HepG2 (cell line): ENCODE measurements at regions not wholly inside any gene's neighbourhood (a gene's known extent, or its start where the extent isn't known, plus 50 kb on each side); places are given as distances from the start of the nearest gene placed in this dataset.

Experiments
- ASH2L ChIP-seq: fragments of 300-600, 200-600 bp; sonication (generic); IDR thresholded peaks from 2 replicates; pipeline ENCODE4 v1.7.0; 2017; ENCODE audit warnings: low read depth, mild to moderate bottlenecking, moderate library complexity, mixed read lengths, low read length; ENCODE audit not compliant: insufficient read length
- CENPT ChIP-seq: sonication (generic); formaldehyde crosslinking; IDR thresholded peaks from 2 replicates; pipeline ENCODE4 v1.8.0; 2022; ENCODE audit warnings: low read depth, mild to moderate bottlenecking, moderate library complexity, missing genetic modification reagents
- CREB3 ChIP-seq: sonication (generic); formaldehyde crosslinking; IDR thresholded peaks from 2 replicates; pipeline ENCODE4 v1.5.0; 2020; ENCODE audit warnings: missing genetic modification reagents
- E2F5 ChIP-seq: sonication (generic); formaldehyde crosslinking; conservative IDR thresholded peaks from 2 replicates; pipeline ENCODE4 v1.4.0; 2020; ENCODE audit warnings: missing genetic modification reagents
- FOXO1 ChIP-seq: sonication (generic); formaldehyde crosslinking; IDR thresholded peaks from 2 replicates; pipeline ENCODE4 v1.4.0; 2020; ENCODE audit warnings: missing genetic modification reagents
- HNRNPL ChIP-seq: fragments of 200-400 bp; formaldehyde crosslinking; IDR thresholded peaks from 2 replicates; pipeline ENCODE4 v1.6.1; 2017; ENCODE audit warnings: mild to moderate bottlenecking, low read depth, low read length
- JUN ChIP-seq: sonication (generic); formaldehyde crosslinking; IDR thresholded peaks from 2 replicates; pipeline ENCODE4 v1.4.0; 2020; ENCODE audit warnings: mild to moderate bottlenecking, missing genetic modification reagents
- JUND ChIP-seq: sonication (generic); formaldehyde crosslinking; IDR thresholded peaks from 2 replicates; pipeline ENCODE4 v1.8.0; 2022; ENCODE audit warnings: mild to moderate bottlenecking, missing genetic modification reagents
- RBFOX2 ChIP-seq: fragments of 200-400 bp; formaldehyde crosslinking; IDR thresholded peaks from 2 replicates; pipeline ENCODE4 v1.6.1; 2017; ENCODE audit warnings: low read depth, mild to moderate bottlenecking, low read length
- RORA ChIP-seq: sonication (generic); formaldehyde crosslinking; IDR thresholded peaks from 2 replicates; pipeline ENCODE4 v1.5.0; 2020; ENCODE audit warnings: mild to moderate bottlenecking, missing genetic modification reagents, moderate library complexity
- SIN3B ChIP-seq: fragments of 150-350 bp; IDR thresholded peaks from 2 replicates; pipeline ENCODE4 v1.6.1; 2014; ENCODE audit warnings: low read length
- U2AF1 ChIP-seq: fragments of 200-400 bp; formaldehyde crosslinking; optimal IDR thresholded peaks from 2 replicates; pipeline ENCODE3; 2017; ENCODE audit warnings: mild to moderate bottlenecking, low read depth, low read length
- ZBTB20 ChIP-seq: sonication (generic); formaldehyde crosslinking; IDR thresholded peaks from 2 replicates; pipeline ENCODE4 v1.8.1; 2023; ENCODE audit warnings: missing genetic modification reagents, low read depth, mild to moderate bottlenecking, borderline replicate concordance
- ZNF264 ChIP-seq: sonication (generic); formaldehyde crosslinking; IDR thresholded peaks from 2 replicates; pipeline ENCODE4 v1.4.0; 2020; ENCODE audit warnings: missing genetic modification reagents
- ZNF317 ChIP-seq: sonication (generic); formaldehyde crosslinking; IDR thresholded peaks from 2 replicates; pipeline ENCODE4 v1.5.0; 2020; ENCODE audit warnings: mild to moderate bottlenecking, missing genetic modification reagents
- ZNF552 ChIP-seq: sonication (generic); formaldehyde crosslinking; IDR thresholded peaks from 2 replicates; pipeline ENCODE4 v1.9.0; 2022; ENCODE audit warnings: missing genetic modification reagents, mild to moderate bottlenecking, borderline replicate concordance
- ZSCAN29 ChIP-seq: sonication (generic); formaldehyde crosslinking; conservative IDR thresholded peaks from 2 replicates; pipeline ENCODE4 v1.4.0; 2020; ENCODE audit warnings: mild to moderate bottlenecking, missing genetic modification reagents
- TF ChIP-seq, protein P1 (sequence below): sonication (generic); formaldehyde crosslinking; IDR thresholded peaks from 2 replicates; pipeline ENCODE4 v1.5.1; 2020; ENCODE audit warnings: mild to moderate bottlenecking, missing genetic modification reagents
- TF ChIP-seq, protein P2 (sequence below): sonication (generic); formaldehyde crosslinking; conservative IDR thresholded peaks from 2 replicates; pipeline ENCODE4 v1.4.0; 2020; ENCODE audit warnings: missing genetic modification reagents
- TF ChIP-seq, protein P3 (sequence below): sonication (generic); formaldehyde crosslinking; IDR thresholded peaks from 2 replicates; pipeline ENCODE4 v1.4.0; 2020; ENCODE audit warnings: missing genetic modification reagents, low read depth, mild to moderate bottlenecking, borderline replicate concordance

GRCh38 chr17:13437966-13438779, 163.6 kb downstream of the HS3ST3A1 start (continued):
- TF ChIP-seq, protein P1, sequence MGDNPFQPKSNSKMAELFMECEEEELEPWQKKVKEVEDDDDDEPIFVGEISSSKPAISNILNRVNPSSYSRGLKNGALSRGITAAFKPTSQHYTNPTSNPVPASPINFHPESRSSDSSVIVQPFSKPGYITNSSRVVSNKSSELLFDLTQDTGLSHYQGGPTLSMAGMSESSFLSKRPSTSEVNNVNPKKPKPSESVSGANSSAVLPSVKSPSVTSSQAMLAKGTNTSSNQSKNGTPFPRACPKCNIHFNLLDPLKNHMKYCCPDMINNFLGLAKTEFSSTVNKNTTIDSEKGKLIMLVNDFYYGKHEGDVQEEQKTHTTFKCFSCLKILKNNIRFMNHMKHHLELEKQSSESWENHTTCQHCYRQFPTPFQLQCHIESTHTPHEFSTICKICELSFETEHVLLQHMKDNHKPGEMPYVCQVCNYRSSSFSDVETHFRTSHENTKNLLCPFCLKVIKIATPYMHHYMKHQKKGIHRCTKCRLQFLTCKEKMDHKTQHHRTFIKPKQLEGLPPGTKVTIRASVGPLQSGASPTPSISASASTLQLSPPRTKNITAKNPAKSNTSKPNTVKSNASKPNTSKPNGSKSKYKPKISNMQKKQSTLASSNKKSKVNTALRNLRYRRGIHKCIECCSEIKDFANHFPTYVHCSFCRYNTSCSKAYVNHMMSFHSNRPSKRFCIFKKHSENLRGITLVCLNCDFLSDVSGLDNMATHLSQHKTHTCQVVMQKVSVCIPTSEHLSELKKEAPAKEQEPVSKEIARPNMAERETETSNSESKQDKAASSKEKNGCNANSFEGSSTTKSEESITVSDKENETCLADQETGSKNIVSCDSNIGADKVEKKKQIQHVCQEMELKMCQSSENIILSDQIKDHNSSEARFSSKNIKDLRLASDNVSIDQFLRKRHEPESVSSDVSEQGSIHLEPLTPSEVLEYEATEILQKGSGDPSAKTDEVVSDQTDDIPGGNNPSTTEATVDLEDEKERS (CRISPR knock-in tag): peak; percentile 80; the same call in 1 of the 2 replicates
- TF ChIP-seq CREB3 (CRISPR knock-in tag) (no peak), ZBTB20 (CRISPR knock-in tag) (0 out of 2 replicates have a peak, but pooled peaks have one; percentile 69), RBFOX2 (peak; percentile 20; the same call in 1 of the 2 replicates), U2AF1 (no peak), ZNF264 (CRISPR knock-in tag) (no peak), ZNF317 (CRISPR knock-in tag) (no peak), CENPT (CRISPR knock-in tag) (no peak), SIN3B (no peak), ZSCAN29 (CRISPR knock-in tag) (peak; percentile 75; the same call in 1 of the 2 replicates), HNRNPL (no peak), RORA (CRISPR knock-in tag) (no peak), E2F5 (no peak), FOXO1 (peak; percentile 76), JUND (CRISPR knock-in tag) (peak; percentile 57; the same call in 1 of the 2 replicates), ZNF552 (CRISPR knock-in tag) (no peak), JUN (peak; percentile 93), ASH2L (peak; percentile 80)
- TF ChIP-seq, protein P2, sequence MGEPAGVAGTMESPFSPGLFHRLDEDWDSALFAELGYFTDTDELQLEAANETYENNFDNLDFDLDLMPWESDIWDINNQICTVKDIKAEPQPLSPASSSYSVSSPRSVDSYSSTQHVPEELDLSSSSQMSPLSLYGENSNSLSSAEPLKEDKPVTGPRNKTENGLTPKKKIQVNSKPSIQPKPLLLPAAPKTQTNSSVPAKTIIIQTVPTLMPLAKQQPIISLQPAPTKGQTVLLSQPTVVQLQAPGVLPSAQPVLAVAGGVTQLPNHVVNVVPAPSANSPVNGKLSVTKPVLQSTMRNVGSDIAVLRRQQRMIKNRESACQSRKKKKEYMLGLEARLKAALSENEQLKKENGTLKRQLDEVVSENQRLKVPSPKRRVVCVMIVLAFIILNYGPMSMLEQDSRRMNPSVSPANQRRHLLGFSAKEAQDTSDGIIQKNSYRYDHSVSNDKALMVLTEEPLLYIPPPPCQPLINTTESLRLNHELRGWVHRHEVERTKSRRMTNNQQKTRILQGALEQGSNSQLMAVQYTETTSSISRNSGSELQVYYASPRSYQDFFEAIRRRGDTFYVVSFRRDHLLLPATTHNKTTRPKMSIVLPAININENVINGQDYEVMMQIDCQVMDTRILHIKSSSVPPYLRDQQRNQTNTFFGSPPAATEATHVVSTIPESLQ (CRISPR knock-in tag): no peak
- TF ChIP-seq, protein P3, sequence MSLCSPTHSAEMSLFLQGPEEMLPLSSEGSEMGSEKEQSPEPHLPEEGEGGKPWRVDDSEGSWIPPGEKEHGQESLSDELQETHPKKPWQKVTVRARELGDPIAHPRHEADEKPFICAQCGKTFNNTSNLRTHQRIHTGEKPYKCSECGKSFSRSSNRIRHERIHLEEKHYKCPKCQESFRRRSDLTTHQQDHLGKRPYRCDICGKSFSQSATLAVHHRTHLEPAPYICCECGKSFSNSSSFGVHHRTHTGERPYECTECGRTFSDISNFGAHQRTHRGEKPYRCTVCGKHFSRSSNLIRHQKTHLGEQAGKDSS (CRISPR knock-in tag): peak; percentile 21; the same call in 1 of the 2 replicates
